HCT116 (cell line): ENCODE measurements at regions not wholly inside any gene's neighbourhood (a gene's known extent, or its start where the extent isn't known, plus 50 kb on each side); places are given as distances from the start of the nearest gene placed in this dataset.

ENCODE experiments used
- ATAC-seq: fragments of 200-7000 bp; cut with Tn5 transposase; 2 replicates; pipeline ENCODE4 v1.9.1; 2020; ENCODE audit warnings: mild to moderate bottlenecking, moderate library complexity
- BruUV-seq: library from RNA; stranded (reverse); fragments of 400-500 nt; replicated peaks from 2 replicates; lab custom pipeline; 2021; lab: Mats Ljungman, UMichigan
- CTCF ChIA-PET: fragments of 300-600 bp; sonication (Branson Sonifier 250); formaldehyde crosslinking; loops from one replicate; lab custom pipeline; 2021; ENCODE audit warnings: antibody characterized with exemption; lab: Charles Lee
- POLR2A ChIA-PET: fragments of 300-600, 350-600 bp; sonication (Branson Sonifier 250); formaldehyde crosslinking; loops from one replicate; lab custom pipeline; 2021; ENCODE audit warnings: antibody characterized with exemption; lab: Charles Lee
- RAD21 ChIA-PET, 2 experiments: fragments of 300-600 bp; sonication (Branson Sonifier 250); formaldehyde crosslinking; loops; one replicate each; lab custom pipeline; 2023; ENCODE audit warnings: low total read pairs in 2 of 2; ENCODE audit not compliant: uncharacterized antibody in 2 of 2, unreplicated experiment in 2 of 2, low non-redundant PET in 1 of 2; lab: Charles Lee
- DNase-seq: peaks from one replicate; pipeline ENCODE4 v3.0.0-alpha.2; 2010; ENCODE audit warnings: low read depth, low spot score
- H2AFZ ChIP-seq: fragments of 200-600 bp; shearing (Covaris generic), sonication (generic); 2 replicates; pipeline ENCODE4 v1.6.1; 2017; ENCODE audit warnings: low read depth, mixed run types, mixed read lengths, antibody characterized with exemption, low read length; ENCODE audit not compliant: poor library complexity, severe bottlenecking
- H3K27ac ChIP-seq: 2 replicates; pipeline ENCODE4 v1.5.1; 2012; ENCODE audit warnings: low read depth, low read length
- H3K27me3 ChIP-seq: fragments of 200-600 bp; sonication (generic); 2 replicates; pipeline ENCODE4 v1.6.1; 2016; ENCODE audit warnings: mixed run types, low read length, mixed read lengths; ENCODE audit not compliant: insufficient read depth
- H3K36me3 ChIP-seq, 2 experiments: fragments of 200-500 bp in 1 of 2; fragments of 200-600 bp in 1 of 2; sonication (Bioruptor generic) in 1 of 2; sonication (generic) in 1 of 2; 2 replicates each; pipeline versions ENCODE4 v1.5.1 to v1.6.1; 2014 to 2016; ENCODE audit warnings: low read length in 2 of 2, inconsistent platforms in 1 of 2, mixed read lengths in 1 of 2, mixed run types in 1 of 2; ENCODE audit not compliant: insufficient read depth in 2 of 2, control insufficient read depth in 1 of 2
- H3K4me1 ChIP-seq, 2 experiments: fragments of 200-600 bp in 1 of 2; sonication (generic) in 1 of 2; 2 replicates each; pipeline versions ENCODE4 v1.5.1 to v1.6.1; 2012 to 2017; ENCODE audit warnings: low read length in 2 of 2, inconsistent platforms in 1 of 2, mild to moderate bottlenecking in 1 of 2, mixed read lengths in 1 of 2, mixed run types in 1 of 2, moderate library complexity in 1 of 2; ENCODE audit not compliant: insufficient read depth in 2 of 2, control insufficient read depth in 1 of 2
- H3K4me2 ChIP-seq: fragments of 200-600 bp; sonication (generic); 2 replicates; pipeline ENCODE4 v1.6.1; 2017; ENCODE audit warnings: mixed run types, low read length, mixed read lengths
- H3K4me3 ChIP-seq, 2 experiments: fragments of 200-600 bp in 1 of 2; sonication (generic) in 1 of 2; replicated peaks in 1 of 2; 2 replicates each; pipeline ENCODE4 v1.5.1; 2011 to 2016; ENCODE audit warnings: low read length in 2 of 2, control low read depth in 1 of 2, low read depth in 1 of 2, mild to moderate bottlenecking in 1 of 2, mixed read lengths in 1 of 2, mixed run types in 1 of 2
- H3K79me2 ChIP-seq: fragments of 200-600 bp; sonication (generic); 2 replicates; pipeline ENCODE4 v1.6.1; 2017; ENCODE audit warnings: mild to moderate bottlenecking, mixed run types, low read length, moderate library complexity, mixed read lengths; ENCODE audit not compliant: insufficient read depth
- H3K9ac ChIP-seq: fragments of 200-600 bp; sonication (generic); 2 replicates; pipeline ENCODE4 v1.6.1; 2016; ENCODE audit warnings: low read length, mixed read lengths
- H3K9me2 ChIP-seq: fragments of 200-600 bp; sonication (generic), shearing (Covaris generic); 2 replicates; pipeline ENCODE4 v1.6.1; 2017; ENCODE audit warnings: mixed run types, mild to moderate bottlenecking, moderate library complexity; ENCODE audit not compliant: insufficient read depth
- H3K9me3 ChIP-seq, 2 experiments: fragments of 200-500 bp in 1 of 2; fragments of 200-600 bp in 1 of 2; sonication (Bioruptor generic) in 1 of 2; sonication (generic) in 1 of 2; 2 replicates each; pipeline ENCODE4 v1.6.1; 2014 to 2017; ENCODE audit warnings: low read length in 2 of 2, mixed read lengths in 2 of 2, inconsistent platforms in 1 of 2, low read depth in 1 of 2, mild to moderate bottlenecking in 1 of 2, mixed run types in 1 of 2, moderate library complexity in 1 of 2; ENCODE audit not compliant: control insufficient read depth in 1 of 2, insufficient read depth in 1 of 2
- H4K20me1 ChIP-seq: fragments of 200-600 bp; sonication (generic), shearing (Covaris generic); 2 replicates; pipeline ENCODE4 v1.6.1; 2017; ENCODE audit warnings: mixed run types, mild to moderate bottlenecking, moderate library complexity; ENCODE audit not compliant: insufficient read depth
- CBX3 ChIP-seq: IDR thresholded peaks from 2 replicates; pipeline ENCODE4 v1.6.1; 2012; ENCODE audit warnings: low read depth
- EGR1 ChIP-seq: IDR thresholded peaks from 2 replicates; pipeline ENCODE4 v1.6.1; 2012; ENCODE audit warnings: low read depth
- ELF1 ChIP-seq: IDR thresholded peaks from 2 replicates; pipeline ENCODE4 v1.6.1; 2012; ENCODE audit warnings: low read depth, borderline replicate concordance
- EZH2 ChIP-seq: fragments of 200-600 bp; sonication (generic); IDR thresholded peaks from 2 replicates; pipeline ENCODE4 v1.6.1; 2017; ENCODE audit warnings: antibody characterized with exemption, mixed run types
- EZH2phosphoT487 ChIP-seq: fragments of 200-600 bp; IDR thresholded peaks from 2 replicates; pipeline ENCODE4 v1.6.1; 2018; ENCODE audit warnings: antibody characterized with exemption, borderline replicate concordance
- FOSL1 ChIP-seq: IDR thresholded peaks from 2 replicates; pipeline ENCODE4 v1.6.1; 2012; ENCODE audit warnings: low read depth
- RAD21 ChIP-seq: IDR thresholded peaks from 2 replicates; pipeline ENCODE4 v1.6.1; 2012; ENCODE audit warnings: low read depth, mild to moderate bottlenecking
- SIN3A ChIP-seq: IDR thresholded peaks from 2 replicates; pipeline ENCODE4 v1.6.1; 2012; ENCODE audit warnings: low read depth
- SP1 ChIP-seq: IDR thresholded peaks from 2 replicates; pipeline ENCODE4 v1.6.1; 2012; ENCODE audit warnings: low read depth
- SRF ChIP-seq: IDR thresholded peaks from 2 replicates; pipeline ENCODE4 v1.6.1; 2012; ENCODE audit warnings: low read depth
- TCF7L2 ChIP-seq: IDR thresholded peaks from 2 replicates; pipeline ENCODE4 v1.7.0; 2011; ENCODE audit warnings: borderline replicate concordance, inconsistent platforms; ENCODE audit not compliant: insufficient read depth, insufficient read length; ENCODE audit errors: extremely low read depth
- ZNF274 ChIP-seq: fragments of 200-500 bp; sonication (Bioruptor generic); IDR thresholded peaks from 2 replicates; pipeline ENCODE4 v1.6.1; 2014; ENCODE audit warnings: mild to moderate bottlenecking, low read depth, low read length, inconsistent platforms
- intact Hi-C: fragments of 100-400 bp; cut with micrococcal nuclease; formaldehyde crosslinking; loops from 2 replicates; pipeline ENCODE4 v1.10.0; 2022
- TF ChIP-seq, protein P1 (sequence below): IDR thresholded peaks from 2 replicates; pipeline ENCODE4 v1.6.1; 2011; ENCODE audit warnings: mild to moderate bottlenecking, low read length, moderate library complexity; ENCODE audit not compliant: insufficient replicate concordance; ENCODE audit errors: extremely low read depth
- TF ChIP-seq, protein P2 (sequence below): IDR thresholded peaks from 2 replicates; pipeline ENCODE4 v1.6.1; 2012; ENCODE audit warnings: low read depth
- TF ChIP-seq, protein P3 (sequence below): IDR thresholded peaks from 2 replicates; pipeline ENCODE4 v1.6.1; 2012
- TF ChIP-seq, protein P4 (sequence below): IDR thresholded peaks from 2 replicates; pipeline ENCODE4 v1.6.1; 2012

DNA sequence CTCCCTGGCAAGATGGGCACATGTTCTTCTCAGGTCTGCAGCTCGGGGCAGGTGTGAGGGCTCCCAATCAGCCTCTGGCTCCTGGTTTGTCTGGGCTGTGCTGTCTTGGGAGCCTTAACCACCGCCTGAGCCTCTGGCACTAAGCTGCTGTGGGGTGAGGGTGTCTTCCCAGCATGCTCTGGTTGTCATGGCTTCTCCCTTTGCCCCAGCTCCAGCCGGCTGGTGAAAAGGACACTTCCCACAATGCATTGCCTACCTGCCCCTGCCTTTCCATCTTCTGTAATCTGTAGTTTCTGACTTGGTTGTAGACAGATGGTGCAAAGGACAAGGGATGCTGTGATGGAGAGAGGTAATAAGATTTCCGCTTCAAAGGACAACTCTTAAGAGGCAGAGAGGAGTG is 295.3 kb downstream of the TLE3 start:
- CTCF ChIA-PET: no interaction called here
- Histone ChIP-seq H3K79me2 (no peaks in the 10 kb centered on the region), H3K4me3 (no peak overlapping the region), H2AFZ (peak overlapping the region; percentile 38), H4K20me1 (no peaks in the 10 kb centered on the region), H3K9ac (no peak overlapping the region), H3K27ac (no peak overlapping the region), H3K4me2 (no peak overlapping the region), H3K27me3 (no peaks in the 10 kb centered on the region; the same call in 1 of the 2 replicates), H3K9me3 (no peaks in the 10 kb centered on the region), H3K4me1 (peaks cover 0 to 5% of the 10 kb centered on the region in 2 experiments; a peak in 1 of 4 replicates), H3K36me3 (no peaks in the 10 kb centered on the region), H3K9me2 (no peaks in the 10 kb centered on the region)
- DNase-seq (no peak), ATAC-seq (peak; percentile 61)
- intact Hi-C loops: no loop called here
- no TSS peak for BruUV-seq
- RAD21 ChIA-PET: interaction anchor here in 1 of 2 experiments (0.5 kb wide), 1 partner anchor 44 kb away, joined by 3 read pairs; no protein-coding TSS in a partner anchor
- TF ChIP-seq SRF (no peak), TCF7L2 (no peak), EGR1 (no peak), SP1 (no peak), RAD21 (no peak), EZH2 (no peak), FOSL1 (no peak), SIN3A (no peak), EZH2phosphoT487 (no peak), ZNF274 (no peak), CBX3 (no peak), ELF1 (no peak)
- TF ChIP-seq, protein P1, sequence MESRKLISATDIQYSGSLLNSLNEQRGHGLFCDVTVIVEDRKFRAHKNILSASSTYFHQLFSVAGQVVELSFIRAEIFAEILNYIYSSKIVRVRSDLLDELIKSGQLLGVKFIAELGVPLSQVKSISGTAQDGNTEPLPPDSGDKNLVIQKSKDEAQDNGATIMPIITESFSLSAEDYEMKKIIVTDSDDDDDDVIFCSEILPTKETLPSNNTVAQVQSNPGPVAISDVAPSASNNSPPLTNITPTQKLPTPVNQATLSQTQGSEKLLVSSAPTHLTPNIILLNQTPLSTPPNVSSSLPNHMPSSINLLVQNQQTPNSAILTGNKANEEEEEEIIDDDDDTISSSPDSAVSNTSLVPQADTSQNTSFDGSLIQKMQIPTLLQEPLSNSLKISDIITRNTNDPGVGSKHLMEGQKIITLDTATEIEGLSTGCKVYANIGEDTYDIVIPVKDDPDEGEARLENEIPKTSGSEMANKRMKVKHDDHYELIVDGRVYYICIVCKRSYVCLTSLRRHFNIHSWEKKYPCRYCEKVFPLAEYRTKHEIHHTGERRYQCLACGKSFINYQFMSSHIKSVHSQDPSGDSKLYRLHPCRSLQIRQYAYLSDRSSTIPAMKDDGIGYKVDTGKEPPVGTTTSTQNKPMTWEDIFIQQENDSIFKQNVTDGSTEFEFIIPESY: no peak
- TF ChIP-seq, protein P2, sequence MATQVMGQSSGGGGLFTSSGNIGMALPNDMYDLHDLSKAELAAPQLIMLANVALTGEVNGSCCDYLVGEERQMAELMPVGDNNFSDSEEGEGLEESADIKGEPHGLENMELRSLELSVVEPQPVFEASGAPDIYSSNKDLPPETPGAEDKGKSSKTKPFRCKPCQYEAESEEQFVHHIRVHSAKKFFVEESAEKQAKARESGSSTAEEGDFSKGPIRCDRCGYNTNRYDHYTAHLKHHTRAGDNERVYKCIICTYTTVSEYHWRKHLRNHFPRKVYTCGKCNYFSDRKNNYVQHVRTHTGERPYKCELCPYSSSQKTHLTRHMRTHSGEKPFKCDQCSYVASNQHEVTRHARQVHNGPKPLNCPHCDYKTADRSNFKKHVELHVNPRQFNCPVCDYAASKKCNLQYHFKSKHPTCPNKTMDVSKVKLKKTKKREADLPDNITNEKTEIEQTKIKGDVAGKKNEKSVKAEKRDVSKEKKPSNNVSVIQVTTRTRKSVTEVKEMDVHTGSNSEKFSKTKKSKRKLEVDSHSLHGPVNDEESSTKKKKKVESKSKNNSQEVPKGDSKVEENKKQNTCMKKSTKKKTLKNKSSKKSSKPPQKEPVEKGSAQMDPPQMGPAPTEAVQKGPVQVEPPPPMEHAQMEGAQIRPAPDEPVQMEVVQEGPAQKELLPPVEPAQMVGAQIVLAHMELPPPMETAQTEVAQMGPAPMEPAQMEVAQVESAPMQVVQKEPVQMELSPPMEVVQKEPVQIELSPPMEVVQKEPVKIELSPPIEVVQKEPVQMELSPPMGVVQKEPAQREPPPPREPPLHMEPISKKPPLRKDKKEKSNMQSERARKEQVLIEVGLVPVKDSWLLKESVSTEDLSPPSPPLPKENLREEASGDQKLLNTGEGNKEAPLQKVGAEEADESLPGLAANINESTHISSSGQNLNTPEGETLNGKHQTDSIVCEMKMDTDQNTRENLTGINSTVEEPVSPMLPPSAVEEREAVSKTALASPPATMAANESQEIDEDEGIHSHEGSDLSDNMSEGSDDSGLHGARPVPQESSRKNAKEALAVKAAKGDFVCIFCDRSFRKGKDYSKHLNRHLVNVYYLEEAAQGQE: no peak
- TF ChIP-seq, protein P3, sequence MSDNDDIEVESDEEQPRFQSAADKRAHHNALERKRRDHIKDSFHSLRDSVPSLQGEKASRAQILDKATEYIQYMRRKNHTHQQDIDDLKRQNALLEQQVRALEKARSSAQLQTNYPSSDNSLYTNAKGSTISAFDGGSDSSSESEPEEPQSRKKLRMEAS: no peak
- TF ChIP-seq, protein P4, sequence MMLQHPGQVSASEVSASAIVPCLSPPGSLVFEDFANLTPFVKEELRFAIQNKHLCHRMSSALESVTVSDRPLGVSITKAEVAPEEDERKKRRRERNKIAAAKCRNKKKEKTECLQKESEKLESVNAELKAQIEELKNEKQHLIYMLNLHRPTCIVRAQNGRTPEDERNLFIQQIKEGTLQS: no peak
- POLR2A ChIA-PET: interaction anchor here (0.6 kb wide), 1 partner anchor 246 kb away, joined by 3 read pairs; no protein-coding TSS in a partner anchor
